Right atrium auricular region (tissue), 2 donors: ENCODE measurements at regions not wholly inside any gene's neighbourhood (a gene's known extent, or its start where the extent isn't known, plus 50 kb on each side); places are given as distances from the start of the nearest gene placed in this dataset.

Experiments used
- DNase-seq: peaks from one replicate; pipeline ENCODE4 v3.0.0-alpha.2; 2019; ENCODE audit warnings: low spot score
- H3K27ac ChIP-seq, 2 donors: fragments of 200-600 bp; sonication (generic); 1 replicate in 1 of 2; 2 replicates in 1 of 2; pipeline ENCODE4 v1.5.1; 2016 to 2019
- H3K27me3 ChIP-seq, 2 donors: fragments of 200-600 bp; sonication (generic); one replicate each; pipeline versions ENCODE4 v1.5.1 to v1.6.0; 2017 to 2019
- H3K36me3 ChIP-seq: fragments of 200-600 bp; sonication (generic); one replicate; pipeline ENCODE4 v1.5.1; 2016
- H3K4me1 ChIP-seq, 2 donors: fragments of 200-600 bp; sonication (generic); one replicate each; pipeline versions ENCODE4 v1.5.1 to v1.6.0; 2017 to 2019
- H3K4me3 ChIP-seq, 2 donors: fragments of 200-600 bp; sonication (generic); 1 replicate in 1 of 2; 2 replicates in 1 of 2; pipeline ENCODE4 v1.5.1; 2017 to 2019; ENCODE audit warnings: mild to moderate bottlenecking in 1 of 2, moderate library complexity in 1 of 2
- H3K9me3 ChIP-seq, 2 donors: fragments of 200-600 bp; sonication (generic); one replicate each; pipeline ENCODE4 v1.5.1; 2019
- TF ChIP-seq, protein P1 (sequence below), 2 donors: fragments of 200-600 bp; sonication (generic); IDR thresholded peaks; one replicate each; pipeline ENCODE4 v1.5.1; 2019; ENCODE audit warnings: antibody characterized with exemption in 2 of 2

DNA sequence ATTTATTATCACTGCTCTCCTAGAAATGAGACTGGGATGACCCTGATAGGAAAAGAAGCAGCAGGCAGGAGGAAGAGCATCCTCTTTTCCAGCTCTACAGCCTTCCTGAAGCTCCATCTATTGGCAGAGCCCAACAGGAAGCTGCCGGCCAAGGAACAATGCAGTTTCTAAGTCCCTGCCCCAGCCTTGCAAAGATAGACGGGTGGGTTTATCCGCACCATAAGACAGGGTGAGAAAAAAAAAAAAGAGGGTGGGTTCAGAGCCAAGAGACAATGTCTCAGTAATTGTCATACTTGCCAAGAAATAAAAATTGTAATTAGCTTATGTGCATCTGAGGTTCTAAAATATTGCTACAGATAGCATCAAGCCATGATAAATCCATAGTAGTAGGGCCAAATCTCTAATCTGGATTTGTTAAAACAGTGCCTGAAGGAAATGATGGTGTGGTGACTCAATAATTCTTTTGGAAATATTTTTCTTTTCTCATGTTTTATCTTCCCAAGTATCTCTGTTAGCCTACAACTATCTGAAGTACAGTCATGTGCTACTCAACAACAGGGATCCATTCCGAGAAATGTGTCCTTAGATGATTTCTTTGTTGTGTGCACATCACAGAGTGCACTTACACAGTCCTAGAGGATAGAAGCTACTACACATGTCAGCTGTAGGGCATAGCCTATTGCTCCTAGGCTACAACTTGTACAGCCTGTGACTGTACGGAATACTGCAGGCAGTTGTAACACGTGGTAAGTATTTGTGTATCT, 242.9 kb upstream of the CXCL12 start:
- no peaks in the 10 kb centered on the region for H3K36me3 ChIP-seq
- no peak overlapping the region for H3K27ac ChIP-seq
- H3K4me3 ChIP-seq = no peak overlapping the region
- H3K9me3 ChIP-seq = no peaks in the 10 kb centered on the region
- DNase-seq = no peak
- peaks cover 0 to 5% of the 10 kb centered on the region in 2 donors for H3K4me1 ChIP-seq
- TF ChIP-seq, protein P1, sequence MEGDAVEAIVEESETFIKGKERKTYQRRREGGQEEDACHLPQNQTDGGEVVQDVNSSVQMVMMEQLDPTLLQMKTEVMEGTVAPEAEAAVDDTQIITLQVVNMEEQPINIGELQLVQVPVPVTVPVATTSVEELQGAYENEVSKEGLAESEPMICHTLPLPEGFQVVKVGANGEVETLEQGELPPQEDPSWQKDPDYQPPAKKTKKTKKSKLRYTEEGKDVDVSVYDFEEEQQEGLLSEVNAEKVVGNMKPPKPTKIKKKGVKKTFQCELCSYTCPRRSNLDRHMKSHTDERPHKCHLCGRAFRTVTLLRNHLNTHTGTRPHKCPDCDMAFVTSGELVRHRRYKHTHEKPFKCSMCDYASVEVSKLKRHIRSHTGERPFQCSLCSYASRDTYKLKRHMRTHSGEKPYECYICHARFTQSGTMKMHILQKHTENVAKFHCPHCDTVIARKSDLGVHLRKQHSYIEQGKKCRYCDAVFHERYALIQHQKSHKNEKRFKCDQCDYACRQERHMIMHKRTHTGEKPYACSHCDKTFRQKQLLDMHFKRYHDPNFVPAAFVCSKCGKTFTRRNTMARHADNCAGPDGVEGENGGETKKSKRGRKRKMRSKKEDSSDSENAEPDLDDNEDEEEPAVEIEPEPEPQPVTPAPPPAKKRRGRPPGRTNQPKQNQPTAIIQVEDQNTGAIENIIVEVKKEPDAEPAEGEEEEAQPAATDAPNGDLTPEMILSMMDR (IDR thresholded peaks at IDR 0.05) = no peak
- no peaks in the 10 kb centered on the region for H3K27me3 ChIP-seq

DNA sequence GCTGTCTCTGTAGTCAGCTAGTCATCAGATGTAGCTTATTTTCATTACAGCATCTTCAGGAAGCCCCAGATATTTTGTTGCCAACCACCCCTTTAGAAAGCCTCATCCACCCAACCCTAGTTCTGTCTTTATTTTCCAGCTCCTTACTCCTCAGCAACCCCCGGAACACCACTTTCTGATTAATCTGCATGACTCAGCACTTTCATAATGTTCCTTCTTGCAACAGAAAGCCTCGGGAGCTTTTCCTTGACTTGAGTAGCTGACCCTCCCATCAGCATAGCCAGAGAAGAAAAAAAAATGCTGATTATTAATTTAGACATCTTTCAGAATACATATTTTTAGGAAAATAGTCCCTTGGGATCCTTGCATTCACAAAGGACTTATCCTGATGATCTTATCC, 244.0 kb upstream of the CXCL12 start:
- H3K27ac ChIP-seq = no peak overlapping the region
- DNase-seq = no peak
- no peaks in the 10 kb centered on the region for H3K9me3 ChIP-seq
- no peaks in the 10 kb centered on the region for H3K27me3 ChIP-seq
- H3K36me3 ChIP-seq = no peaks in the 10 kb centered on the region
- TF ChIP-seq, protein P1 (IDR thresholded peaks at IDR 0.05) = no peak
- H3K4me1 ChIP-seq = peaks cover 0 to 5% of the 10 kb centered on the region in 2 donors
- no peak overlapping the region for H3K4me3 ChIP-seq

DNA sequence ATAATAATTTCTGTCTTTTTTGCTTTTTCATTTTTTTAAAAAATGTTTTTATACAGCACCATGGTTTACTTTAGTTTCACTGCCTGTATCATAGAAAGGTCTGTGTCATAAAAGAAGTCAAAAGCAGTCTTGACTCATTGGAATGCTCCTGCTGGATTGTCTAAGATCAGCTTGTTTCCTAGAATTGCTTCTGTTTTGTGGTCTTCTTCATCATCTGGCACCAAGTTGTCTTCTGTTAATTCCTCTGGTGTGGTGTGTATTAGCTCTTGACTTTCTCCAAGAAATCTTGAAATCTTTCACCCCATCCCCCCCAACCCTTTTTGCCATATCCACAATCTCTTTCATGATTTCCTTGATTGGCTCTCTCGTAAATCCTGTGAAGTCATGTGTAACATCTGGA, 250.3 kb upstream of the CXCL12 start:
- Histone ChIP-seq H3K27ac (no peak overlapping the region), H3K27me3 (no peaks in the 10 kb centered on the region), H3K36me3 (no peaks in the 10 kb centered on the region), H3K4me3 (no peak overlapping the region), H3K4me1 (no peaks in the 10 kb centered on the region), H3K9me3 (peaks cover 0 to 8% of the 10 kb centered on the region in 2 donors)
- TF ChIP-seq, protein P1 (IDR thresholded peaks at IDR 0.05) = no peak
- no peak for DNase-seq

DNA sequence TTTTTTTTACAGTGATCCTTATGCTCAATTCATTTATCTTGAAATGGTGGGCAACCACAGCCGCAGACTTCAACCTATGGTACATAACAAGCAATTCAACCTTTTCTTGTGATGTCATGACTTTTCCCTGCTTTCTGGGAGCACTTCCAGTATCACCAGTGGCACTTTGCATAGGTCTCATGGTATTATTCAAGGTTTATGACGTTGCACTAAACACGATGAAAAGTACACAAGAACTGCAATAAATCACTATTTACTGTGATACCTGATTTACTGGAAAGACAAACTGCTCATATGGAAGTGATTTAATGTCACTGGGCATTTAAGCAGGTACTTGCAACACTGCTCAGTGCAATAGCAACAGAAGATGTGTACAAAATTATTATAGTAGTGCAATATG, 251.7 kb upstream of the CXCL12 start:
- TF ChIP-seq, protein P1 (IDR thresholded peaks at IDR 0.05) = no peak
- Histone ChIP-seq H3K9me3 (peaks cover 0 to 8% of the 10 kb centered on the region in 2 donors), H3K36me3 (no peaks in the 10 kb centered on the region), H3K4me3 (no peak overlapping the region), H3K27ac (no peak overlapping the region), H3K4me1 (no peaks in the 10 kb centered on the region), H3K27me3 (no peaks in the 10 kb centered on the region)
- no peak for DNase-seq

DNA sequence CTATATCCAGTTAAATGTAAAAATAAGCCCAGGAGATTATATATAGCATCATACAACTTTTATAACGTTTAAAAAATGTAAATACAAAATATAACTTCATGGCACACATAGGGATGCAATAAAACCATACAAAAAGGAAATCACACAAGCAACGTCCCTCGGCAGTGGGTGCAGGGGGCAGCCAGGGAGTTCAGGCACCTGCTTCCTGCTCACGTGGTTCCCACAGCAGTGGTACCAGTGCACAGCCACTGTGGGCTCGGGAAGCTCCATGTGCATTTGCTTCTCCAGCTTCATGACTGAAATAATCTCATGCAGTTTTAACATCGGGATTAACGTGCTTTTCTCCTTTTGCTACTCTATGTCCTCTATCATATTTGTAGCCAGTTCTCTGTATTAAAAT, 255.5 kb upstream of the CXCL12 start:
- H3K27me3 ChIP-seq = no peaks in the 10 kb centered on the region
- TF ChIP-seq, protein P1 (IDR thresholded peaks at IDR 0.05) = no peak
- no peaks in the 10 kb centered on the region for H3K36me3 ChIP-seq
- no peak for DNase-seq
- H3K4me3 ChIP-seq = no peak overlapping the region
- peaks cover 0 to 8% of the 10 kb centered on the region in 2 donors for H3K9me3 ChIP-seq
- no peak overlapping the region for H3K27ac ChIP-seq
- H3K4me1 ChIP-seq = no peaks in the 10 kb centered on the region

GRCh38 chr10:44647473-44647872, 262.6 kb upstream of the CXCL12 start:
- DNase-seq = no peak
- no peaks in the 10 kb centered on the region for H3K27me3 ChIP-seq
- no peaks in the 10 kb centered on the region for H3K9me3 ChIP-seq
- no peaks in the 10 kb centered on the region for H3K4me1 ChIP-seq
- no peak overlapping the region for H3K4me3 ChIP-seq
- TF ChIP-seq, protein P1 (IDR thresholded peaks at IDR 0.05) = no peak
- no peaks in the 10 kb centered on the region for H3K36me3 ChIP-seq
- H3K27ac ChIP-seq = no peak overlapping the region
